ENCODE measurements at regions not wholly inside any gene's neighbourhood (a gene's known extent, or its start where the extent isn't known, plus 50 kb on each side); places are given as distances from the start of the nearest gene placed in this dataset.

DNA sequence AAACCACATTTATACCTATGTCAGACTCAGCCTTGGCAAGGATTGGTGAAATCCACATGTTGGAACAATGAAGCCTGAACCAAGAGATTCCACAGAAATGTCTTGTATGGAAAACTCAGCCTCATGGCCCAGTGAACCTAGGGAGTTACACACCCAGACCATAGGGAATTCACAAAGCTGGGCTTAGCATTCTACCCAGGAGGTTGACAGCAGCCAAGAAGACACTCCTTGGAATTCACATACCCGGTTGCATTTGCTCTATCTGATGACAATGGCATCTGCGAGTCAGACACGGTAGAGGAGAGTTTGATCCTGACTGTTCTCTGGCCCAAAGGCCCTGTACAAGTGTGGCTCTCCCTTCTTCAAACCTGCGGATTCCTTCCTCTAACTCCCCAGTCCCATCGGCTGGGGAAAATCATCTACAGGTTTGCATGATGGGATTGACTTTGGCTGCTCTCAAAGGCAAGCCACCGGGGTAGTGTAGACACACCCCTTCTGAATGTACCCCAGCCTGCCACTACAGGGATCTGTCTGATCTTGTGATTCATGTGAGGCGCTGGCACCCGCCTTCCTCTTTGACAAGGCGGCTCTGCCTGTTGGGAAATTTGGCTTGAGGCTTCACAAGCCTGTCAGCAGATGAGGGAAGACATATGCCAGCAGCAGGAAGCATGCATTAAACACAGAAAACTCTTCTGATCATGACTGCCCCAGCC, 297.3 kb upstream of the KAZN start:
- no peak for TF ChIP-seq CTCF (IDR thresholded peaks at IDR 0.05; ENCODE audit: low read depth, low read length)

DNA sequence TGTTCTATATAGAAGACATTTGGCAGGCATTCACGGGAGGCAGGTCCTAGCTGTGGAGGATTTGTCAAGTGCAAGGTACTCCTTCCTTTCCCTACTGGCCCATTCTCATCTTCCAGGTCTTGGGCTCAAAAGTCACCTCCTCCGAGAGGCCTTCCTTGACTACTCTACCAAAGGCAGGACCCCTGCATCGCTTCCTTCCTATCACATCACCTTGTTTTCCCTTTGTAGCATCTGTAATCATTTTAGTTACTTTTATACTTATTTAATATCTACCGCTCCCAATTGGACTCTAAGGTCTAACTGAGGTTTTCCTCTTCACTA, 296.8 kb upstream of the KAZN start:
- H3K4me3 ChIP-seq (ENCODE audit: low read depth, low read length): no peak overlapping the region
- no peak for TF ChIP-seq CTCF (IDR thresholded peaks at IDR 0.05; ENCODE audit: low read depth, low read length)

More for the DNA sequence above, 297.3 kb upstream of the KAZN start:
- no peak overlapping the region for H3K4me3 ChIP-seq (ENCODE audit: low read depth, low read length)

- no peak for TF ChIP-seq CTCF (IDR thresholded peaks at IDR 0.05; ENCODE audit: low read depth, low read length)
- H3K4me3 ChIP-seq (ENCODE audit: low read depth, low read length): no peak overlapping the region
These were observed 296.5 kb upstream of the KAZN start for GRCh38 chr1:14302025-14302424.

DNA sequence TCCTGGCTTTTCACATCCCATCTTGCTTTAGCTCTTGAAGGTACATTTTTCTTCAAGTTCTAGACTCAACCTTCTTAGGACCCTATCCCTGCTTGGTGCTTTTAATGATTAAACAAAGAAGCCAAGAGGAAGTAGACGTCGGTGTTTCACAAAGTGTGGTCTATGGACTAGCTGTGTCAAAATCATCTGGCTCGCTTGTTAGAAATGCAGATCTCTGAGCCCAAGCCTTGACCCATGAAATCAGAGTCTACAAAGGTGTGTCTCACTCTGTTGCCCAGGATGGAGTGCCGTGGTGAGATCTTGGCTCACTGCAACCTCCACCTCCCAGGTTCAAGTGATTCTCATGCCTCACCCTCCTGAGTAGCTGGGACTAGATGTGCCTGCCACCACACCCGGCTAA, 295.5 kb upstream of the KAZN start:
- TF ChIP-seq CTCF (IDR thresholded peaks at IDR 0.05; ENCODE audit: low read depth, low read length): no peak

GRCh38 chr1:14304381-14304865, 294.1 kb upstream of the KAZN start:
- no peak for TF ChIP-seq CTCF (IDR thresholded peaks at IDR 0.05; ENCODE audit: low read depth, low read length)
- no peak overlapping the region for H3K4me3 ChIP-seq (ENCODE audit: low read depth, low read length)

More for the DNA sequence above, 295.5 kb upstream of the KAZN start:
- no peak overlapping the region for H3K4me3 ChIP-seq (ENCODE audit: low read depth, low read length)

GRCh38 chr1:14308460-14308859, 290.0 kb upstream of the KAZN start:
- TF ChIP-seq CTCF (IDR thresholded peaks at IDR 0.05; ENCODE audit: low read depth, low read length): no peak

GRCh38 chr1:14309984-14310383, 288.5 kb upstream of the KAZN start:
- TF ChIP-seq CTCF (IDR thresholded peaks at IDR 0.05; ENCODE audit: low read depth, low read length): no peak
- no peak overlapping the region for H3K4me3 ChIP-seq (ENCODE audit: low read depth, low read length)

More at GRCh38 chr1:14308460-14308859, 290.0 kb upstream of the KAZN start:
- no peak overlapping the region for H3K4me3 ChIP-seq (ENCODE audit: low read depth, low read length)
